ENCODE measurements at regions not wholly inside any gene's neighbourhood (a gene's known extent, or its start where the extent isn't known, plus 50 kb on each side); places are given as distances from the start of the nearest gene placed in this dataset.

DNA sequence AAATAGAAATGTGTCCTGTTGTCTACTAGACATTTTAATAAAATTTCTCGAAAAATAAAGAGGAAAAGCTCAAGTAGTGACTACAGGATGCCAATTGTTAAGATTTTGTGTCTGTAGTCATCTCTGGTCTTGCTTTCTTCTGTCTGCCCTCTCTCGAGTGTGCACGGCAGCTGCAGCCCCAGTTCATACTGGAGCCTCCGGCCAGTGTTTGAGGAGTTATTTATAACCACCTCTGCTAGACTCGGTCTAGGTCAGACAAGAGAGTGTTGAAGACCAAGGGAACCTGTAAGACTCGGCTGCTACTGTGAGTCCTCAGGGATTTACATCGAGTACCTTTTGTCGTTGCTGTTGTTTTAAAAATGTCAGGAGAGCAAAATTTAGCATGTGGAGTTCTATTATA is 810.1 kb upstream of the POU3F3 start:
- Histone ChIP-seq H3K27ac (no peak overlapping the region), H3K27me3 (ENCODE audit: insufficient read depth, low read depth, severe bottlenecking) (peaks cover 48% of the 10 kb centered on the region), H3K4me3 (ENCODE audit: low read depth, low read length) (no peak overlapping the region), H3K36me3 (no peaks in the 10 kb centered on the region), H3K9me3 (ENCODE audit: severe bottlenecking) (no peaks in the 10 kb centered on the region)
- TF ChIP-seq, protein P1, sequence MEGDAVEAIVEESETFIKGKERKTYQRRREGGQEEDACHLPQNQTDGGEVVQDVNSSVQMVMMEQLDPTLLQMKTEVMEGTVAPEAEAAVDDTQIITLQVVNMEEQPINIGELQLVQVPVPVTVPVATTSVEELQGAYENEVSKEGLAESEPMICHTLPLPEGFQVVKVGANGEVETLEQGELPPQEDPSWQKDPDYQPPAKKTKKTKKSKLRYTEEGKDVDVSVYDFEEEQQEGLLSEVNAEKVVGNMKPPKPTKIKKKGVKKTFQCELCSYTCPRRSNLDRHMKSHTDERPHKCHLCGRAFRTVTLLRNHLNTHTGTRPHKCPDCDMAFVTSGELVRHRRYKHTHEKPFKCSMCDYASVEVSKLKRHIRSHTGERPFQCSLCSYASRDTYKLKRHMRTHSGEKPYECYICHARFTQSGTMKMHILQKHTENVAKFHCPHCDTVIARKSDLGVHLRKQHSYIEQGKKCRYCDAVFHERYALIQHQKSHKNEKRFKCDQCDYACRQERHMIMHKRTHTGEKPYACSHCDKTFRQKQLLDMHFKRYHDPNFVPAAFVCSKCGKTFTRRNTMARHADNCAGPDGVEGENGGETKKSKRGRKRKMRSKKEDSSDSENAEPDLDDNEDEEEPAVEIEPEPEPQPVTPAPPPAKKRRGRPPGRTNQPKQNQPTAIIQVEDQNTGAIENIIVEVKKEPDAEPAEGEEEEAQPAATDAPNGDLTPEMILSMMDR (IDR thresholded peaks at IDR 0.05; ENCODE audit: low read depth, low read length) = no peak
- no peak for DNase-seq

DNA sequence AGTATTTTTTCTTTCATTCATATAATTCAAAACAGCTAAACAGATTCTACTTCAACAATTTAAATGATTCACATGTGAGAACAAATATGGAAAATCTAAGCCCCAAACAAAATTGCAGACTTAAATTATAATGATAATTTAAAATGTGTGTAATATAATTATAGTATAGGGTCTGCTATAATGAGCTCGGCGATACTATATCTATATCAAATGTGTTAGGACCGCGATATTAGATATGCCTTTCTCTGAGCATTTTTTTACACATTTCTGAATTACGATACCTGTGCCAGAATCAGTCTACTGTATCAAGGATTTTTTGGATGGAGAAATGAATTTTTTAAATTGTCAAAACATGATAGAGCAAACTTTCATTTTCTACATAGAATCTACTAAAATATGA is 808.8 kb upstream of the POU3F3 start:
- no peaks in the 10 kb centered on the region for H3K36me3 ChIP-seq
- no peak overlapping the region for H3K4me3 ChIP-seq (ENCODE audit: low read depth, low read length)
- TF ChIP-seq, protein P1 (IDR thresholded peaks at IDR 0.05; ENCODE audit: low read depth, low read length) = no peak
- peaks cover 54% of the 10 kb centered on the region for H3K27me3 ChIP-seq (ENCODE audit: insufficient read depth, low read depth, severe bottlenecking)
- no peak overlapping the region for H3K27ac ChIP-seq
- no peaks in the 10 kb centered on the region for H3K9me3 ChIP-seq (ENCODE audit: severe bottlenecking)
- DNase-seq = no peak

DNA sequence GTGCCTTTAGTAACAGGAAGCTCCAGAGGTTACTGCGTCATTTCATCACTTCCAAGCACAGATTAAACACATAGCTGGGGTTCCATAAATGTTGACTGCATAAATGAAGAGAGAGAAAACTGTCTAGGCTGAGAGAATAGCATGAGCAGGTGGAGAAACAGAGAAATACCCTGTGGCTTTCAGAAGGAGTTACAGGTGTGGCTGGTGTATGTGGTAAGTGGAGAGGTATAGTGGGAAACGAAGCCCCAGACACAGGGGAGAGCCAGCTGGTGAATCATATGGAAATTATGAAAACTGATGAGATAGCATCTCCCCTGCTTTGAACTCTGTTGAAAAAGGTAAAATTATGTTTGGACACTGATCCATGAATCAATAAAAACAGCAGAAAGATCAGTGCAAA is 807.4 kb upstream of the POU3F3 start:
- Histone ChIP-seq H3K36me3 (no peaks in the 10 kb centered on the region), H3K27me3 (ENCODE audit: insufficient read depth, low read depth, severe bottlenecking) (peaks cover 66% of the 10 kb centered on the region), H3K27ac (no peak overlapping the region), H3K9me3 (ENCODE audit: severe bottlenecking) (no peaks in the 10 kb centered on the region), H3K4me3 (ENCODE audit: low read depth, low read length) (no peak overlapping the region)
- no peak for DNase-seq
- TF ChIP-seq, protein P1 (IDR thresholded peaks at IDR 0.05; ENCODE audit: low read depth, low read length) = no peak

DNA sequence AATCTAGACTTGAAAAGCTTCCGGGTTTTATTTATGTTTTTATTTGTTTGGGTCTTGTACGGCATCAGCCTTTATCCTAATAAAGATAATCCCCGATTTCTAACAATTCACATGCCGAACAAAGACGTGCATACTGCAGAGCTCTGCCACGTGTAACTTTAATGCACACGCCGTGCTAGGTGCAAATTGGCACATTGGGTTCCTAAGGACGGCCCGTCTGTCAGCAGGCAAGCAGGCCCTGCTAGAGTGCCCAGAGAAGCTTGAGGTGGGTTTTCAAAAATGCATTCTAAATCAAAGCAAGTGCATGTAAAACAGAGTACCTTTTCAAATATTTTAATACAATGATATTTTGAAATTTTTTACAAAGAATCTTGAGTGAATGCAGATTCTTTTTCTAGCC is 806.4 kb upstream of the POU3F3 start:
- no peaks in the 10 kb centered on the region for H3K36me3 ChIP-seq
- H3K4me3 ChIP-seq (ENCODE audit: low read depth, low read length) = no peak overlapping the region

DNA sequence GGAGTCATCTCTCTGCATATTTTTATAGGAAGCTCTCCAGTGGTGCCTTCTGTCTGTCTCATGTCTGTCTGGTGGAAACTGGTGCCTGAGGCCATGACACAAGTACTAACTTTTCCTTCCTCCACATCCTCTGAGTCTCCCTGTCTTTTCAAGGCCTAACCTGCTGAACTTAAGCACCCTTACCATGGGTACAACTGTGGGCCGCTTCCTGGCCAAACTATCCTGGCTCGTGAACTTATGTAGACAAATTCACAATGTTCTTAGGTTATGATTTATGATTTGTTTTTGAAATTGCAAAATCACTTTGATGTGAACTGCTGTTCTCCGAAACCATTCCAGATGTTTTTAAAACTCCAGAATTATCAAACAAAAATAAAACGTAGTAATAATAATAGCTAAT is 804.5 kb upstream of the POU3F3 start:
- no peaks in the 10 kb centered on the region for H3K9me3 ChIP-seq (ENCODE audit: severe bottlenecking)
- H3K27ac ChIP-seq = no peak overlapping the region
- H3K36me3 ChIP-seq = no peaks in the 10 kb centered on the region
- H3K27me3 ChIP-seq (ENCODE audit: insufficient read depth, low read depth, severe bottlenecking) = peaks cover 71% of the 10 kb centered on the region
- DNase-seq = no peak
- no peak overlapping the region for H3K4me3 ChIP-seq (ENCODE audit: low read depth, low read length)
- TF ChIP-seq, protein P1 (IDR thresholded peaks at IDR 0.05; ENCODE audit: low read depth, low read length) = no peak

More for the DNA sequence above, 806.4 kb upstream of the POU3F3 start:
- no peak overlapping the region for H3K27ac ChIP-seq
- TF ChIP-seq, protein P1 (IDR thresholded peaks at IDR 0.05; ENCODE audit: low read depth, low read length) = no peak
- DNase-seq = no peak
- peaks cover 67% of the 10 kb centered on the region for H3K27me3 ChIP-seq (ENCODE audit: insufficient read depth, low read depth, severe bottlenecking)
- no peaks in the 10 kb centered on the region for H3K9me3 ChIP-seq (ENCODE audit: severe bottlenecking)

DNA sequence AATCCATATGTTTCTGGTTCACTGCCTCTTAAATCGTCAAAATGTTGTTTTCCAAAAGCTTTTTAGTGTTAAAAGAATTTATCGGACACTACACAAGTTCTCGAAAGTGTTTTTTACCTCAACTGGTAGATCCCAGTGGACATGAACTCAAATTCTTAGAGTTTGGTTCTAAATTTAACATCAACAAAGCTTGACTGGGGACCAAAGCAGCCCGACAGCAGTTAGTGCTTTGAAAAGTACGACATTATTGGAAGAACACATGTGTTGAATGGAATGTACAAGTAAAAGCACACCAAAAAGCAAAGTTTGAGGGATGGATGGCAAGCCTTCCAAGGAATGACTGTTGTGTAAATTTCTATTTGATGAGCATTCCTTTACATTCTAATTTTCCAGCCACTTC is 803.9 kb upstream of the POU3F3 start:
- H3K4me3 ChIP-seq (ENCODE audit: low read depth, low read length) = no peak overlapping the region
- H3K36me3 ChIP-seq = no peaks in the 10 kb centered on the region
- H3K27ac ChIP-seq = no peak overlapping the region
- H3K9me3 ChIP-seq (ENCODE audit: severe bottlenecking) = no peaks in the 10 kb centered on the region
- no peak for DNase-seq
- H3K27me3 ChIP-seq (ENCODE audit: insufficient read depth, low read depth, severe bottlenecking) = peaks cover 77% of the 10 kb centered on the region
- TF ChIP-seq, protein P1 (IDR thresholded peaks at IDR 0.05; ENCODE audit: low read depth, low read length) = no peak
